ENCODE measurements at regions not wholly inside any gene's neighbourhood (a gene's known extent, or its start where the extent isn't known, plus 50 kb on each side); places are given as distances from the start of the nearest gene placed in this dataset.

GRCh38 chr7:46681865-46682503 is 760.9 kb upstream of the IGFBP3 start:
- no peak overlapping the region for H3K9ac ChIP-seq (ENCODE audit: low read depth in 1 of 2, low read length in 2 of 2)
- WGBS: 70% methylated on average over 12 of the region's 12 CpGs
- H3K9me3 ChIP-seq (ENCODE audit: control insufficient read depth in 4 of 4, low read length in 3 of 4): no peaks in the 10 kb centered on the region
- no peak overlapping the region for H3K4me3 ChIP-seq (ENCODE audit: low read depth in 1 of 3, low read length in 3 of 3)
- no peak overlapping the region for H3K27ac ChIP-seq (ENCODE audit: low read depth in 1 of 2, low read length in 2 of 2)
- no peaks in the 10 kb centered on the region for H3K36me3 ChIP-seq (ENCODE audit: control insufficient read depth in 4 of 4, insufficient read depth in 3 of 4, low read depth in 1 of 4, low read length in 3 of 4)
- H3K27me3 ChIP-seq (ENCODE audit: control insufficient read depth in 4 of 4, insufficient read depth in 4 of 4, low read length in 3 of 4): no peaks in the 10 kb centered on the region
- TF ChIP-seq SP1 (IDR thresholded peaks at IDR 0.05) (no peak), HNF4A (conservative IDR thresholded peaks at IDR 0.05) (no peak), EGR1 (IDR thresholded peaks at IDR 0.05; ENCODE audit: low read depth in 2 of 2) (no peak), TAF1 (conservative IDR thresholded peaks at IDR 0.05) (no peak), MAX (IDR thresholded peaks at IDR 0.05) (no peak), RXRA (IDR thresholded peaks at IDR 0.05) (no peak), NR2F2 (IDR thresholded peaks at IDR 0.05) (no peak), FOXA2 (IDR thresholded peaks at IDR 0.05) (no peak), YY1 (IDR thresholded peaks at IDR 0.05) (no peak), GABPA (IDR thresholded peaks at IDR 0.05 in 1 of 2, conservative IDR thresholded peaks at IDR 0.05 in 1 of 2) (no peak), JUND (IDR thresholded peaks at IDR 0.05) (no peak), ZBTB33 (IDR thresholded peaks at IDR 0.05) (no peak), RAD21 (IDR thresholded peaks at IDR 0.05) (no peak)
- TF ChIP-seq, protein P1, sequence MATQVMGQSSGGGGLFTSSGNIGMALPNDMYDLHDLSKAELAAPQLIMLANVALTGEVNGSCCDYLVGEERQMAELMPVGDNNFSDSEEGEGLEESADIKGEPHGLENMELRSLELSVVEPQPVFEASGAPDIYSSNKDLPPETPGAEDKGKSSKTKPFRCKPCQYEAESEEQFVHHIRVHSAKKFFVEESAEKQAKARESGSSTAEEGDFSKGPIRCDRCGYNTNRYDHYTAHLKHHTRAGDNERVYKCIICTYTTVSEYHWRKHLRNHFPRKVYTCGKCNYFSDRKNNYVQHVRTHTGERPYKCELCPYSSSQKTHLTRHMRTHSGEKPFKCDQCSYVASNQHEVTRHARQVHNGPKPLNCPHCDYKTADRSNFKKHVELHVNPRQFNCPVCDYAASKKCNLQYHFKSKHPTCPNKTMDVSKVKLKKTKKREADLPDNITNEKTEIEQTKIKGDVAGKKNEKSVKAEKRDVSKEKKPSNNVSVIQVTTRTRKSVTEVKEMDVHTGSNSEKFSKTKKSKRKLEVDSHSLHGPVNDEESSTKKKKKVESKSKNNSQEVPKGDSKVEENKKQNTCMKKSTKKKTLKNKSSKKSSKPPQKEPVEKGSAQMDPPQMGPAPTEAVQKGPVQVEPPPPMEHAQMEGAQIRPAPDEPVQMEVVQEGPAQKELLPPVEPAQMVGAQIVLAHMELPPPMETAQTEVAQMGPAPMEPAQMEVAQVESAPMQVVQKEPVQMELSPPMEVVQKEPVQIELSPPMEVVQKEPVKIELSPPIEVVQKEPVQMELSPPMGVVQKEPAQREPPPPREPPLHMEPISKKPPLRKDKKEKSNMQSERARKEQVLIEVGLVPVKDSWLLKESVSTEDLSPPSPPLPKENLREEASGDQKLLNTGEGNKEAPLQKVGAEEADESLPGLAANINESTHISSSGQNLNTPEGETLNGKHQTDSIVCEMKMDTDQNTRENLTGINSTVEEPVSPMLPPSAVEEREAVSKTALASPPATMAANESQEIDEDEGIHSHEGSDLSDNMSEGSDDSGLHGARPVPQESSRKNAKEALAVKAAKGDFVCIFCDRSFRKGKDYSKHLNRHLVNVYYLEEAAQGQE (IDR thresholded peaks at IDR 0.05): no peak
- TF ChIP-seq, protein P2, sequence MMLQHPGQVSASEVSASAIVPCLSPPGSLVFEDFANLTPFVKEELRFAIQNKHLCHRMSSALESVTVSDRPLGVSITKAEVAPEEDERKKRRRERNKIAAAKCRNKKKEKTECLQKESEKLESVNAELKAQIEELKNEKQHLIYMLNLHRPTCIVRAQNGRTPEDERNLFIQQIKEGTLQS (IDR thresholded peaks at IDR 0.05): no peak
- no peaks in the 10 kb centered on the region for H3K4me1 ChIP-seq (ENCODE audit: control insufficient read depth in 4 of 4, insufficient read depth in 4 of 4, low read length in 3 of 4)
- DNase-seq (ENCODE audit: low spot score): no peak

DNA sequence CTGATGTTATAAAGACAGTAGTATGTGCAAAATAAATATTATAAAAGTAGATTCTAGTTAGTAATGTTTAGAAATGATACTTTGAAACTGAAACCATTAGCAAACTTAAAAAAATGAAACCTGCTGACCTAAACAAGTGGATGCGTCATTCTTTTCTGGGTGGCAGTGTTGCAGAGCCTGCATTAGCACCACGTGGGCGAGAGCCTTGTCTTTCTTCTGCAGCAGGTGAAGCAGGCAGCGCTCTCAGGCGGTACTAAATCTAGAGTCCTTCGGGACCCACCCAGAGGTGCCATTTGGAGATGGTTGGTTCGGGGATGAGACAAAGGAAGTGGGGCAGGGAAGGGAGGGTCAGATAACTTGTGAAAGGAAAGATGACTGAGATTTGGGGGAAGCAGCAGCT is 759.1 kb upstream of the IGFBP3 start:
- no peak overlapping the region for H3K27ac ChIP-seq (ENCODE audit: low read depth in 1 of 2, low read length in 2 of 2)
- H3K4me1 ChIP-seq (ENCODE audit: control insufficient read depth in 4 of 4, insufficient read depth in 4 of 4, low read length in 3 of 4): no peaks in the 10 kb centered on the region
- 79% methylated on average over 7 of the region's 7 CpGs for WGBS
- DNase-seq (ENCODE audit: low spot score): no peak
- no peak for TF ChIP-seq TAF1 (conservative IDR thresholded peaks at IDR 0.05)
- no peak for TF ChIP-seq NR2F2 (IDR thresholded peaks at IDR 0.05)
- no peak for TF ChIP-seq YY1 (IDR thresholded peaks at IDR 0.05)
- no peak for TF ChIP-seq FOXA2 (IDR thresholded peaks at IDR 0.05)
- TF ChIP-seq RAD21 (IDR thresholded peaks at IDR 0.05): no peak
- TF ChIP-seq HNF4A (conservative IDR thresholded peaks at IDR 0.05): no peak
- TF ChIP-seq, protein P1 (IDR thresholded peaks at IDR 0.05): no peak
- TF ChIP-seq JUND (IDR thresholded peaks at IDR 0.05): no peak
- no peak for TF ChIP-seq RXRA (IDR thresholded peaks at IDR 0.05)
- TF ChIP-seq, protein P2 (IDR thresholded peaks at IDR 0.05): no peak
- no peak for TF ChIP-seq ZBTB33 (IDR thresholded peaks at IDR 0.05)
- TF ChIP-seq MAX (IDR thresholded peaks at IDR 0.05): no peak
- no peak for TF ChIP-seq HNF4G (IDR thresholded peaks at IDR 0.05)
- no peak overlapping the region for H3K9ac ChIP-seq (ENCODE audit: low read depth in 1 of 2, low read length in 2 of 2)
- H3K27me3 ChIP-seq (ENCODE audit: control insufficient read depth in 4 of 4, insufficient read depth in 4 of 4, low read length in 3 of 4): no peaks in the 10 kb centered on the region
- no peak overlapping the region for H3K4me3 ChIP-seq (ENCODE audit: low read depth in 1 of 3, low read length in 3 of 3)
- no peaks in the 10 kb centered on the region for H3K36me3 ChIP-seq (ENCODE audit: control insufficient read depth in 4 of 4, insufficient read depth in 3 of 4, low read depth in 1 of 4, low read length in 3 of 4)
- no peaks in the 10 kb centered on the region for H3K9me3 ChIP-seq (ENCODE audit: control insufficient read depth in 4 of 4, low read length in 3 of 4)

Measured in liver (tissue), 7 donors.